ENCODE measurements at regions not wholly inside any gene's neighbourhood (a gene's known extent, or its start where the extent isn't known, plus 50 kb on each side); places are given as distances from the start of the nearest gene placed in this dataset.

- in situ Hi-C loops (cut with HindIII; ENCODE audit: low sequenced_read_pairs), result loop anchor here (25.0 kb wide), 1 partner anchor 567 kb away; no protein-coding TSS in a partner anchor
Observed at GRCh38 chr12:67928621-67929383, 60.4 kb upstream of the IFNG-AS1 start.

- in situ Hi-C loops (cut with HindIII; ENCODE audit: low sequenced_read_pairs), result loop anchor here (25.0 kb wide), 1 partner anchor 567 kb away; no protein-coding TSS in a partner anchor
Observed at GRCh38 chr12:67929384-67929772, 59.9 kb upstream of the IFNG-AS1 start.

- in situ Hi-C loops (cut with HindIII; ENCODE audit: low sequenced_read_pairs), result loop anchor here (25.0 kb wide), 1 partner anchor 576 kb away; no protein-coding TSS in a partner anchor
Observed at GRCh38 chr12:67937822-67938221, 51.4 kb upstream of the IFNG-AS1 start.

Measured in DLD1 (cell line).